GM12891 (cell line): ENCODE measurements at regions not wholly inside any gene's neighbourhood (a gene's known extent, or its start where the extent isn't known, plus 50 kb on each side); places are given as distances from the start of the nearest gene placed in this dataset.

Source experiments
- POLR2A ChIP-seq: IDR thresholded peaks from 2 replicates; pipeline ENCODE4 v1.6.1; 2011; ENCODE audit warnings: low read depth, low read length, control low read depth
- SPI1 ChIP-seq: IDR thresholded peaks from 2 replicates; pipeline ENCODE4 v1.6.1; 2011; ENCODE audit warnings: low read depth, low read length, control low read depth

GRCh38 chr14:85934123-85934885, 404.4 kb downstream of the FLRT2 start:
- no peak for TF ChIP-seq POLR2A
- TF ChIP-seq SPI1: no peak
